Psoas muscle (tissue), 7 donors: ENCODE measurements at regions not wholly inside any gene's neighbourhood (a gene's known extent, or its start where the extent isn't known, plus 50 kb on each side); places are given as distances from the start of the nearest gene placed in this dataset.
"Not testable (repeated sequence)": the region's sequence is repeated elsewhere in the genome, so short reads cannot be mapped to it uniquely, and the experiment has no call there.

Experiments used
- ATAC-seq, 4 donors: fragments of 200-7000 bp; cut with Tn5 transposase; one replicate each; pipeline ENCODE4 v1.9.1; 2020; ENCODE audit warnings: moderate library complexity in 3 of 4, mild to moderate bottlenecking in 2 of 4
- DNase-seq, 2 donors: peaks; one replicate each; pipeline ENCODE4 v3.0.0-alpha.2; 2020
- H3K27ac ChIP-seq: fragments of 200-600 bp; one replicate; pipeline ENCODE4 v1.8.0; 2022
- H3K27me3 ChIP-seq, 3 donors: fragments of 200-600 bp in 1 of 3; one replicate each; pipeline versions ENCODE4 v1.6.1 to v1.8.0; 2013 to 2022; ENCODE audit warnings: low read length in 2 of 3, mild to moderate bottlenecking in 2 of 3, moderate library complexity in 1 of 3; ENCODE audit not compliant: insufficient read depth in 3 of 3
- H3K36me3 ChIP-seq, 2 donors: fragments of 200-600 bp in 1 of 2; one replicate each; pipeline versions ENCODE4 v1.6.1 to v1.8.0; 2013 to 2022; ENCODE audit warnings: low read depth in 1 of 2, mild to moderate bottlenecking in 1 of 2, moderate library complexity in 1 of 2; ENCODE audit not compliant: insufficient read depth in 1 of 2
- H3K4me1 ChIP-seq: fragments of 200-600 bp; one replicate; pipeline ENCODE4 v1.8.0; 2022
- H3K4me3 ChIP-seq: fragments of 200-600 bp; one replicate; pipeline ENCODE4 v1.8.0; 2022; ENCODE audit warnings: mild to moderate bottlenecking
- H3K9me3 ChIP-seq: fragments of 200-600 bp; one replicate; pipeline ENCODE4 v1.8.0; 2022
- WGBS, 3 donors: extraction: QIAGEN DNeasy Blood & Tissue Kit; methylation state at CpG; one replicate each; pipeline versions ENCODE4 v1.1.6 to v1.1.7; 2013; 5-methylcytosine and 5-hydroxymethylcytosine counted together
- intact Hi-C, 2 donors: fragments of 100-400 bp; cut with DNase I; formaldehyde crosslinking; loops; one replicate each; pipeline versions ENCODE4 v1.11.0 to v1.14.2; 2022
- TF ChIP-seq, protein P1 (sequence below): fragments of 200-600 bp; IDR thresholded peaks from one replicate; pipeline ENCODE4 v1.8.0; 2022; ENCODE audit warnings: antibody characterized with exemption
- donor health status: healthy with polysubstance abuse.
- donor health status: DM: no; HTN: no; CAD: no; lungs with moderate emphysema.
- donor health status: Bipolar disorder and iron deficiency.
- donor health status: healthy.
- donor health status: DM: yes; HTN: yes; CAD: no.
- donor health status: DM: no; HTN: no; CAD: no.
- donor health status: DM: yes; HTN: yes; CAD: no.

GRCh38 chr10:52951824-52952223 lies 179.2 kb upstream of the MBL2 start:
- ATAC-seq (no peak), DNase-seq (no peak)
- intact Hi-C loops = no loop called here
- Histone ChIP-seq H3K9me3 (no peaks in the 10 kb centered on the region), H3K36me3 (no peaks in the 10 kb centered on the region), H3K27me3 (no peaks in the 10 kb centered on the region), H3K27ac (no peak overlapping the region), H3K4me3 (no peak overlapping the region), H3K4me1 (no peaks in the 10 kb centered on the region)
- TF ChIP-seq, protein P1, sequence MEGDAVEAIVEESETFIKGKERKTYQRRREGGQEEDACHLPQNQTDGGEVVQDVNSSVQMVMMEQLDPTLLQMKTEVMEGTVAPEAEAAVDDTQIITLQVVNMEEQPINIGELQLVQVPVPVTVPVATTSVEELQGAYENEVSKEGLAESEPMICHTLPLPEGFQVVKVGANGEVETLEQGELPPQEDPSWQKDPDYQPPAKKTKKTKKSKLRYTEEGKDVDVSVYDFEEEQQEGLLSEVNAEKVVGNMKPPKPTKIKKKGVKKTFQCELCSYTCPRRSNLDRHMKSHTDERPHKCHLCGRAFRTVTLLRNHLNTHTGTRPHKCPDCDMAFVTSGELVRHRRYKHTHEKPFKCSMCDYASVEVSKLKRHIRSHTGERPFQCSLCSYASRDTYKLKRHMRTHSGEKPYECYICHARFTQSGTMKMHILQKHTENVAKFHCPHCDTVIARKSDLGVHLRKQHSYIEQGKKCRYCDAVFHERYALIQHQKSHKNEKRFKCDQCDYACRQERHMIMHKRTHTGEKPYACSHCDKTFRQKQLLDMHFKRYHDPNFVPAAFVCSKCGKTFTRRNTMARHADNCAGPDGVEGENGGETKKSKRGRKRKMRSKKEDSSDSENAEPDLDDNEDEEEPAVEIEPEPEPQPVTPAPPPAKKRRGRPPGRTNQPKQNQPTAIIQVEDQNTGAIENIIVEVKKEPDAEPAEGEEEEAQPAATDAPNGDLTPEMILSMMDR = no peak
- 28 to 34% (median 33%) methylated on average over 5 of the region's 5 CpGs for WGBS, 3 donors

GRCh38 chr10:52950578-52950977 lies 178.0 kb upstream of the MBL2 start:
- H3K4me1 ChIP-seq = no peaks in the 10 kb centered on the region
- intact Hi-C loops = no loop called here
- no peaks in the 10 kb centered on the region for H3K9me3 ChIP-seq
- H3K36me3 ChIP-seq = no peaks in the 10 kb centered on the region
- no peaks in the 10 kb centered on the region for H3K27me3 ChIP-seq
- DNase-seq = no peak
- H3K4me3 ChIP-seq = no peak overlapping the region
- TF ChIP-seq, protein P1 = no peak
- H3K27ac ChIP-seq = no peak overlapping the region
- WGBS, 3 donors = 87 to 93% (median 91%) methylated on average over 5 of the region's 5 CpGs
- ATAC-seq = no peak

DNA sequence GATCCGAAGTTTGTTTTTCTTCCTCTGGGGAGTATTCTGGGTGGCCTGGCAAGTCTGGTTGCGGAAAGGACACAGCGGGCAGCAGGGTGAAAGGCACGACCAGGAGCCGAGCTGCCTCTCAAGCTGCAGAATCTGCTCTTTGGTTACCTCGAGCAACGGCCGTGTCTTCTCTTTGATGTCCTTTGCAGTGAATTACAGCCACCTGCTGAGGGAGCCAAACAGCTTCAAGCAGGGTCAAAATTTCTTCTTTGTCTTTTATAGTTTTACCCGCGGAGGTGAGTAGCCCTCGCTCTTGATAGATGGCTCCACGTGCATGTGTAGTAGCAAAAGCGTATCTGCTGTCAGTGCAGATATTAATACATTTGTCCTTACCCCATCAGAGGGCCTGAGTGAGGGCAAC lies 177.3 kb upstream of the MBL2 start:
- no peaks in the 10 kb centered on the region for H3K27me3 ChIP-seq
- intact Hi-C loops = no loop called here
- H3K36me3 ChIP-seq = no peaks in the 10 kb centered on the region
- no peaks in the 10 kb centered on the region for H3K4me1 ChIP-seq
- no peak overlapping the region for H3K27ac ChIP-seq
- DNase-seq = no peak
- ATAC-seq = no peak
- WGBS, 3 donors = 53 to 59% (median 56%) methylated on average over 13 of the region's 13 CpGs
- no peak overlapping the region for H3K4me3 ChIP-seq
- no peaks in the 10 kb centered on the region for H3K9me3 ChIP-seq
- TF ChIP-seq, protein P1 = no peak

GRCh38 chr10:52946486-52946885 lies 173.9 kb upstream of the MBL2 start:
- DNase-seq = no peak
- Histone ChIP-seq H3K27me3 (no peaks in the 10 kb centered on the region), H3K9me3 (no peaks in the 10 kb centered on the region), H3K4me1 (no peaks in the 10 kb centered on the region), H3K27ac (no peak overlapping the region), H3K36me3 (no peaks in the 10 kb centered on the region), H3K4me3 (no peak overlapping the region)
- TF ChIP-seq, protein P1 = no peak
- intact Hi-C loops = no loop called here
- no peak for ATAC-seq
- WGBS, 3 donors = 52 to 63% (median 57%) methylated on average over 5 of the region's 5 CpGs

DNA sequence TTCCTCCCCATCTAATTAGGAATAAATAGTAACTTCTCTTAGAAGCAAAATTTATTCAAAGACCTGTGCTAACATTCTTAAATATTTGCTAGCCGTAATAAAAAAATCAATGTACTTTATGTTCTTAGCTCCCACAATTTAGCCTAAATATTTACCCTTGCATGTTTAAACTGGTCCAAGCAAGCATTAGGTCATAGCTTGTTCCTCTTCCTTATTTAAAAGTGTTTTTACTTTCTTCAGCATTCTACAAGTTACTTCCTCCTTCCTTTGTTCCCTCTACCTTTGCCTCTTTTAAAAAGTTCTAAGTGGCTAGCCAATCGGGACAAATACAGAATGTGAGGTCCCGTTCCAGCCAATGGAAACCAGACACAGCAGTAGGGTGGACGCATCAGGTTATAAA lies 172.9 kb upstream of the MBL2 start:
- H3K36me3 ChIP-seq, H3K4me1 ChIP-seq, H3K9me3 ChIP-seq, DNase-seq, ATAC-seq, H3K27me3 ChIP-seq, intact Hi-C loops, H3K4me3 ChIP-seq, H3K27ac ChIP-seq: not testable (repeated sequence)
- 84 to 93% (median 85%) methylated on average over 4 of the region's 4 CpGs for WGBS, 3 donors
